H9 (cell line): ENCODE measurements at regions not wholly inside any gene's neighbourhood (a gene's known extent, or its start where the extent isn't known, plus 50 kb on each side); places are given as distances from the start of the nearest gene placed in this dataset.

Experiments used
- DNase-seq: peaks from one replicate; pipeline ENCODE4 v3.0.0-alpha.2; 2017
- H2AFZ ChIP-seq: one replicate; pipeline ENCODE4 v1.6.1; 2013; ENCODE audit warnings: mild to moderate bottlenecking, low read length, control low read depth, moderate library complexity
- H2AK5ac ChIP-seq: 2 replicates; pipeline ENCODE4 v1.6.1; 2013; ENCODE audit warnings: low read length, control low read depth, mixed read lengths; ENCODE audit not compliant: insufficient read length
- H2BK120ac ChIP-seq: one replicate; pipeline ENCODE4 v1.6.1; 2013; ENCODE audit warnings: low read depth, mild to moderate bottlenecking, low read length, control low read depth, inconsistent platforms; ENCODE audit not compliant: poor library complexity, severe bottlenecking
- H2BK12ac ChIP-seq: 2 replicates; pipeline ENCODE4 v1.6.1; 2013; ENCODE audit warnings: low read length, control low read depth, mixed read lengths, low read depth; ENCODE audit not compliant: insufficient read length
- H2BK15ac ChIP-seq: 2 replicates; pipeline ENCODE4 v1.6.1; 2013; ENCODE audit warnings: low read depth, low read length, control low read depth
- H2BK20ac ChIP-seq: one replicate; pipeline ENCODE4 v1.6.1; 2013; ENCODE audit warnings: low read depth, mild to moderate bottlenecking, low read length, control low read depth, inconsistent platforms; ENCODE audit not compliant: poor library complexity, severe bottlenecking
- H2BK5ac ChIP-seq: 2 replicates; pipeline ENCODE4 v1.6.1; 2013; ENCODE audit warnings: low read length, control low read depth, mixed read lengths; ENCODE audit not compliant: insufficient read length
- H3K14ac ChIP-seq: 2 replicates; pipeline ENCODE4 v1.6.1; 2013; ENCODE audit warnings: low read length, control low read depth; ENCODE audit not compliant: insufficient read depth
- H3K18ac ChIP-seq: 2 replicates; pipeline ENCODE4 v1.6.1; 2013; ENCODE audit warnings: low read depth, mild to moderate bottlenecking, mixed read lengths, low read length, control low read depth; ENCODE audit not compliant: insufficient read length
- H3K23ac ChIP-seq: 2 replicates; pipeline ENCODE4 v1.6.1; 2013; ENCODE audit warnings: low read length, control low read depth, mixed read lengths, low read depth; ENCODE audit not compliant: insufficient read length
- H3K23me2 ChIP-seq: 2 replicates; pipeline ENCODE4 v1.6.1; 2013; ENCODE audit warnings: low read depth, mild to moderate bottlenecking, mixed read lengths, low read length, control low read depth; ENCODE audit not compliant: insufficient read length, poor library complexity, severe bottlenecking
- H3K27ac ChIP-seq: 2 replicates; pipeline ENCODE4 v1.5.1; 2013; ENCODE audit warnings: low read length, control low read depth, mixed read lengths, low read depth; ENCODE audit not compliant: insufficient read length
- H3K27me3 ChIP-seq: 2 replicates; pipeline ENCODE4 v1.6.1; 2013; ENCODE audit warnings: low read length, control low read depth, inconsistent platforms; ENCODE audit not compliant: insufficient read depth
- H3K4ac ChIP-seq: 2 replicates; pipeline ENCODE4 v1.6.1; 2013; ENCODE audit warnings: low read depth, mild to moderate bottlenecking, control low read depth, inconsistent platforms, low read length, moderate library complexity
- H3K4me1 ChIP-seq: 2 replicates; pipeline ENCODE4 v1.6.1; 2013; ENCODE audit warnings: low read length, control low read depth, inconsistent platforms; ENCODE audit not compliant: insufficient read depth
- H3K4me2 ChIP-seq: 2 replicates; pipeline ENCODE4 v1.6.1; 2013; ENCODE audit warnings: low read length, control low read depth, mixed read lengths; ENCODE audit not compliant: insufficient read length, insufficient read depth
- H3K56ac ChIP-seq: 2 replicates; pipeline ENCODE4 v1.6.1; 2013; ENCODE audit warnings: low read depth, mild to moderate bottlenecking, mixed read lengths, low read length, control low read depth; ENCODE audit not compliant: insufficient read length
- H3K79me1 ChIP-seq: 2 replicates; pipeline ENCODE4 v1.6.1; 2013; ENCODE audit warnings: low read depth, mild to moderate bottlenecking, moderate library complexity, low read length, control low read depth, inconsistent platforms; ENCODE audit not compliant: insufficient read depth, poor library complexity, severe bottlenecking
- H3K79me2 ChIP-seq: 2 replicates; pipeline ENCODE4 v1.6.1; 2013; ENCODE audit warnings: low read length, control low read depth, inconsistent platforms; ENCODE audit not compliant: insufficient read depth
- H3K9ac ChIP-seq: 2 replicates; pipeline ENCODE4 v1.6.1; 2013; ENCODE audit warnings: low read length, control low read depth, mixed read lengths; ENCODE audit not compliant: insufficient read length; ENCODE audit errors: extremely low read depth
- H3K9me3 ChIP-seq: one replicate; pipeline ENCODE4 v1.6.1; 2013; ENCODE audit warnings: low read depth, low read length, inconsistent platforms; ENCODE audit not compliant: control insufficient read depth
- H3T11ph ChIP-seq: one replicate; pipeline ENCODE4 v1.6.1; 2013; ENCODE audit warnings: mild to moderate bottlenecking, low read length, control low read depth, inconsistent platforms
- H4K20me1 ChIP-seq: one replicate; pipeline ENCODE4 v1.6.1; 2013; ENCODE audit not compliant: control insufficient read depth, insufficient read length, insufficient read depth
- H4K5ac ChIP-seq: 2 replicates; pipeline ENCODE4 v1.6.1; 2013; ENCODE audit warnings: low read depth, mild to moderate bottlenecking, mixed read lengths, low read length, control low read depth; ENCODE audit not compliant: insufficient read length
- H4K8ac ChIP-seq: replicated peaks from 2 replicates; pipeline ENCODE4 v1.6.1; 2013; ENCODE audit warnings: low read length, control low read depth, mixed read lengths, low read depth; ENCODE audit not compliant: insufficient read length
- H4K91ac ChIP-seq: 2 replicates; pipeline ENCODE4 v1.6.1; 2013; ENCODE audit warnings: low read depth, mild to moderate bottlenecking, moderate library complexity, mixed read lengths, low read length, control low read depth; ENCODE audit not compliant: insufficient read length
- H3K27ac Mint-ChIP-seq, 3 experiments: 2 replicates in 2 of 3; 3 replicates in 1 of 3; pipeline ENCODE4 v1.8.0; 2020 to 2021; ENCODE audit warnings: mixed read lengths in 3 of 3, mild to moderate bottlenecking in 1 of 3, moderate library complexity in 1 of 3
- H3K27me3 Mint-ChIP-seq: 2 replicates; pipeline ENCODE4 v1.8.0; 2021; ENCODE audit warnings: low read depth, mild to moderate bottlenecking, moderate library complexity, mixed read lengths
- H3K36me3 Mint-ChIP-seq, 3 experiments: 2 replicates in 2 of 3; 3 replicates in 1 of 3; pipeline ENCODE4 v1.8.0; 2020 to 2021; ENCODE audit warnings: low read depth in 3 of 3, mixed read lengths in 3 of 3; ENCODE audit not compliant: insufficient read depth in 1 of 3
- H3K4me1 Mint-ChIP-seq, 2 experiments: 2 replicates each; pipeline ENCODE4 v1.8.0; 2020; ENCODE audit warnings: mixed read lengths in 2 of 2
- H3K4me3 Mint-ChIP-seq, 2 experiments: 2 replicates in 1 of 2; 3 replicates in 1 of 2; pipeline ENCODE4 v1.8.0; 2020 to 2021; ENCODE audit warnings: mild to moderate bottlenecking in 2 of 2, mixed read lengths in 2 of 2, moderate library complexity in 1 of 2
- H3K9me3 Mint-ChIP-seq, 2 experiments: 2 replicates in 1 of 2; 3 replicates in 1 of 2; pipeline ENCODE4 v1.8.0; 2020; ENCODE audit warnings: mild to moderate bottlenecking in 2 of 2, mixed read lengths in 2 of 2, moderate library complexity in 1 of 2
- CTCF ChIP-seq: fragments of 200-600 bp; sonication (generic); conservative IDR thresholded peaks from 3 replicates; pipeline ENCODE4 v1.8.0; 2021; ENCODE audit warnings: antibody characterized with exemption, mild to moderate bottlenecking
- WGBS: extraction: QIAGEN DNeasy Blood & Tissue Kit; methylation state at CpG from one replicate; pipeline ENCODE4 v1.1.7; 2013; ENCODE audit warnings: missing lambda C conversion rate, low lambda C conversion rate, mixed read lengths; ENCODE audit not compliant: insufficient read length; ENCODE audit errors: extremely low coverage; 5-methylcytosine and 5-hydroxymethylcytosine counted together

- WGBS = no CpG with 5 or more reads among the region's 9 CpGs
These were observed 104.3 kb upstream of the RAB12 start for GRCh38 chr18:8504880-8505435.

More at GRCh38 chr18:8504880-8505435, 104.3 kb upstream of the RAB12 start:
- no peak overlapping the region for H3K23ac ChIP-seq
- H3K79me1 ChIP-seq = no peaks in the 10 kb centered on the region
- H3T11ph ChIP-seq = no peak overlapping the region
- no peak overlapping the region for H2BK5ac ChIP-seq
- H2BK15ac ChIP-seq = no peak overlapping the region
- H3K23me2 ChIP-seq = no peaks in the 10 kb centered on the region
- TF ChIP-seq CTCF = no peak
- no peak overlapping the region for H3K56ac ChIP-seq
- H3K9me3 ChIP-seq = no peaks in the 10 kb centered on the region
- Mint-ChIP-seq H3K36me3 (no peaks in the 10 kb centered on the region), H3K27me3 (no peaks in the 10 kb centered on the region), H3K4me3 (no peak overlapping the region), H3K9me3 (no peaks in the 10 kb centered on the region), H3K27ac (no peak overlapping the region; a peak in 1 of 7 replicates), H3K4me1 (peaks cover 0 to 2% of the 10 kb centered on the region in 2 experiments; a peak in 1 of 4 replicates)
- H2BK12ac ChIP-seq = no peak overlapping the region
- no peak overlapping the region for H2BK20ac ChIP-seq
- no peak overlapping the region for H4K91ac ChIP-seq
- no peak for DNase-seq
- no peak overlapping the region for H2BK120ac ChIP-seq
- no peak overlapping the region for H3K4ac ChIP-seq
- no peak overlapping the region for H4K8ac ChIP-seq
- H3K9ac ChIP-seq = no peak overlapping the region
- no peak overlapping the region for H3K18ac ChIP-seq
- H3K4me1 ChIP-seq = no peaks in the 10 kb centered on the region
- H3K27me3 ChIP-seq = no peaks in the 10 kb centered on the region
- no peak overlapping the region for H4K5ac ChIP-seq
- H3K79me2 ChIP-seq = no peaks in the 10 kb centered on the region
- H3K27ac ChIP-seq = no peak overlapping the region
- H2AK5ac ChIP-seq = no peak overlapping the region
- no peak overlapping the region for H3K4me2 ChIP-seq
- H4K20me1 ChIP-seq = no peaks in the 10 kb centered on the region
- H3K14ac ChIP-seq = no peak overlapping the region
- H2AFZ ChIP-seq = no peak overlapping the region
